Karpas-422 (cell line): ENCODE measurements at regions not wholly inside any gene's neighbourhood (a gene's known extent, or its start where the extent isn't known, plus 50 kb on each side); places are given as distances from the start of the nearest gene placed in this dataset.

Source experiments
- DNase-seq: peaks from one replicate; pipeline ENCODE4 v3.0.0-alpha.2; 2015
- H2AFZ ChIP-seq: fragments of 200-600 bp; sonication (generic); 2 replicates; pipeline ENCODE4 v1.6.1; 2014; ENCODE audit warnings: antibody characterized with exemption, low read length, mixed read lengths
- H3K27ac ChIP-seq: fragments of 200-600 bp; sonication (generic); 2 replicates; pipeline ENCODE4 v1.5.1; 2014; ENCODE audit warnings: mild to moderate bottlenecking, low read length, moderate library complexity
- H3K27me3 ChIP-seq: fragments of 200-600 bp; sonication (generic); 2 replicates; pipeline ENCODE4 v1.6.1; 2014; ENCODE audit warnings: low read length, mixed read lengths
- H3K36me3 ChIP-seq: fragments of 200-600 bp; sonication (generic); 2 replicates; pipeline ENCODE4 v1.6.1; 2014; ENCODE audit warnings: low read length, mixed read lengths; ENCODE audit not compliant: insufficient read depth
- H3K4me1 ChIP-seq: fragments of 200-600 bp; sonication (generic); 2 replicates; pipeline ENCODE4 v1.6.1; 2014; ENCODE audit warnings: mild to moderate bottlenecking, low read length, mixed read lengths
- H3K4me2 ChIP-seq: fragments of 200-600 bp; sonication (generic); 2 replicates; pipeline ENCODE4 v1.6.1; 2014; ENCODE audit warnings: low read length, low read depth, mild to moderate bottlenecking; ENCODE audit not compliant: poor library complexity, severe bottlenecking
- H3K4me3 ChIP-seq: fragments of 200-600 bp; sonication (generic); 2 replicates; pipeline ENCODE4 v1.5.1; 2014; ENCODE audit warnings: mild to moderate bottlenecking, antibody characterized with exemption, low read length, mixed read lengths
- H3K79me2 ChIP-seq: fragments of 200-600 bp; sonication (generic); 2 replicates; pipeline ENCODE4 v1.6.1; 2014; ENCODE audit warnings: mild to moderate bottlenecking, low read length, mixed read lengths
- H3K9ac ChIP-seq: fragments of 200-600 bp; sonication (generic); 2 replicates; pipeline ENCODE4 v1.6.0; 2014; ENCODE audit warnings: low read length
- H3K9me2 ChIP-seq: fragments of 200-600 bp; sonication (generic), shearing (Covaris generic); replicated peaks from 2 replicates; pipeline ENCODE4 v1.6.0; 2014; ENCODE audit warnings: mild to moderate bottlenecking, low read length, moderate library complexity; ENCODE audit not compliant: insufficient read depth
- H3K9me3 ChIP-seq: fragments of 300-700, 200-600 bp; sonication (generic); 2 replicates; pipeline ENCODE4 v1.6.1; 2014; ENCODE audit warnings: low read length, mixed read lengths
- H4K20me1 ChIP-seq: fragments of 200-600 bp; sonication (generic); 2 replicates; pipeline ENCODE4 v1.6.1; 2014; ENCODE audit warnings: mild to moderate bottlenecking, antibody characterized with exemption, low read length, low read depth; ENCODE audit not compliant: insufficient read depth

GRCh38 chr1:218591966-218592365, 246.8 kb downstream of the TGFB2 start:
- H3K9me3 ChIP-seq, result no peaks in the 10 kb centered on the region
- H3K27me3 ChIP-seq, result no peaks in the 10 kb centered on the region
- no peak overlapping the region for H2AFZ ChIP-seq
- no peak overlapping the region for H3K4me2 ChIP-seq
- no peaks in the 10 kb centered on the region for H4K20me1 ChIP-seq
- H3K4me3 ChIP-seq, result no peak overlapping the region
- no peaks in the 10 kb centered on the region for H3K36me3 ChIP-seq
- no peaks in the 10 kb centered on the region for H3K4me1 ChIP-seq
- no peak for DNase-seq
- no peaks in the 10 kb centered on the region for H3K79me2 ChIP-seq
- H3K9me2 ChIP-seq, result no peaks in the 10 kb centered on the region
- H3K27ac ChIP-seq, result no peak overlapping the region
- H3K9ac ChIP-seq, result no peak overlapping the region

DNA sequence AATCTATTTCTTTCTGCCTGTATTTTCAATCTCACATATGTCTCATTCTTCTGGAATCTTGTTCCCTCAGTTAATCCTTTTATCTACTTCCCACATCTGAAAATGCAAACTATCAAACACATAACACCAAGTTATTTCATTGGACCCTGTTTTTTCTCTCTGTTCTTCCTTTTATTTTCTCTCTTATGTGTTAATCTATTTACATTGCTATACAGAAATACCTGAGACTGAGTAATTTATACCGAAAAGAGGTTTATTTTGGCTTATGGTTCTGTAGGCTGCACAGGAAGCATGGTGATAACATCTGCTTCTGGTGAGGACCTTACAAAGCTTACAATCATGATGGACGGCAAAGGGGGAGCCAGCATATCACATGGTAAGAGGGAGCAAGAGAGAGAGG, 247.6 kb downstream of the TGFB2 start:
- H3K4me2 ChIP-seq, result no peak overlapping the region
- no peak overlapping the region for H3K4me3 ChIP-seq
- H3K9me2 ChIP-seq, result no peaks in the 10 kb centered on the region
- no peak overlapping the region for H2AFZ ChIP-seq
- H3K27ac ChIP-seq, result no peak overlapping the region
- no peaks in the 10 kb centered on the region for H3K9me3 ChIP-seq
- no peaks in the 10 kb centered on the region for H3K79me2 ChIP-seq
- no peak for DNase-seq
- H3K27me3 ChIP-seq, result no peaks in the 10 kb centered on the region
- H4K20me1 ChIP-seq, result no peaks in the 10 kb centered on the region
- H3K9ac ChIP-seq, result no peak overlapping the region
- H3K36me3 ChIP-seq, result no peaks in the 10 kb centered on the region
- no peaks in the 10 kb centered on the region for H3K4me1 ChIP-seq

DNA sequence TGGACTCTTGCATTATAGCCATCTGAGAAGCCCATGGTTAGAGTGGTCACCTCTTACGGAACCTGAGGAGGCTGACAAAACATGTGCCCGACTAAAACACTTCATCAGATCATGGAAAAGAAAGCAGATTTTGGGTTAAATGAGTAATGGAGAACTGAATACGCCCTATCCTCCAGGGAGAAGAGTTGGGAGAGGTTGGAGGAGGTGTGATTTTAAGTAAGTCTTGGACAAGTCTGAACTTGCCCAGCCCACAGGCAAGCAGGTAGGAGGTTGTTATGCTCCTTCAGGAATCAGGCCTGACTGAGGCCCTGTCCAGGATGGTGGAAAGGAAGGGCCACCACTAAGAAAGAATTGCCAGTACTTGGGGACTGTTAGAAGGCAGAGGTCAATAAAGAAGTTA, 255.8 kb downstream of the TGFB2 start:
- no peaks in the 10 kb centered on the region for H3K9me2 ChIP-seq
- no peak overlapping the region for H2AFZ ChIP-seq
- no peak overlapping the region for H3K4me2 ChIP-seq
- no peaks in the 10 kb centered on the region for H3K36me3 ChIP-seq
- no peak overlapping the region for H3K4me3 ChIP-seq
- no peak for DNase-seq
- H3K4me1 ChIP-seq, result no peaks in the 10 kb centered on the region
- no peaks in the 10 kb centered on the region for H3K27me3 ChIP-seq
- no peaks in the 10 kb centered on the region for H3K79me2 ChIP-seq
- no peak overlapping the region for H3K9ac ChIP-seq
- H3K9me3 ChIP-seq, result no peaks in the 10 kb centered on the region
- H4K20me1 ChIP-seq, result no peaks in the 10 kb centered on the region
- no peak overlapping the region for H3K27ac ChIP-seq

DNA sequence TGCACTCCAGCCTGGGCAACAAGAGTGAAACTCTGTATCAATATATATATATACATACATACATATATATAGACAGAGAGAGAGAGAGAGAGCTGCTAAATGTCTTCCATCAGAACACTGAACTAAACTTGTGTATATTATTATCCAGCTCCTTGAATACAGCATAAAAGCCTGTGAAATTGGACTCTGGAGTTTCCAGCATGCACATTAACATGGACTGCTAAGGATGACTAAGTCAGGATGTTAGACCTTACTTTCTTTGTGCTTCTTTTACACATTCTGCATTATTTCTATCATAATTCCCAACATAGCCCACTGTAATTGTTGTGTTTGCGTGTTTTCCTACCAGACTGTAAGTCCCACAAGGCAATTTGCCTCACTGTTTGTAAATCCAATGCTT, 259.1 kb downstream of the TGFB2 start:
- Histone ChIP-seq H3K9ac (no peak overlapping the region), H3K36me3 (no peaks in the 10 kb centered on the region), H3K27me3 (no peaks in the 10 kb centered on the region), H3K27ac (no peak overlapping the region), H3K9me2 (no peaks in the 10 kb centered on the region), H3K9me3 (no peaks in the 10 kb centered on the region), H2AFZ (no peak overlapping the region), H3K4me3 (no peak overlapping the region), H3K4me1 (no peaks in the 10 kb centered on the region), H3K79me2 (no peaks in the 10 kb centered on the region), H4K20me1 (no peaks in the 10 kb centered on the region), H3K4me2 (no peak overlapping the region)
- DNase-seq, result no peak

DNA sequence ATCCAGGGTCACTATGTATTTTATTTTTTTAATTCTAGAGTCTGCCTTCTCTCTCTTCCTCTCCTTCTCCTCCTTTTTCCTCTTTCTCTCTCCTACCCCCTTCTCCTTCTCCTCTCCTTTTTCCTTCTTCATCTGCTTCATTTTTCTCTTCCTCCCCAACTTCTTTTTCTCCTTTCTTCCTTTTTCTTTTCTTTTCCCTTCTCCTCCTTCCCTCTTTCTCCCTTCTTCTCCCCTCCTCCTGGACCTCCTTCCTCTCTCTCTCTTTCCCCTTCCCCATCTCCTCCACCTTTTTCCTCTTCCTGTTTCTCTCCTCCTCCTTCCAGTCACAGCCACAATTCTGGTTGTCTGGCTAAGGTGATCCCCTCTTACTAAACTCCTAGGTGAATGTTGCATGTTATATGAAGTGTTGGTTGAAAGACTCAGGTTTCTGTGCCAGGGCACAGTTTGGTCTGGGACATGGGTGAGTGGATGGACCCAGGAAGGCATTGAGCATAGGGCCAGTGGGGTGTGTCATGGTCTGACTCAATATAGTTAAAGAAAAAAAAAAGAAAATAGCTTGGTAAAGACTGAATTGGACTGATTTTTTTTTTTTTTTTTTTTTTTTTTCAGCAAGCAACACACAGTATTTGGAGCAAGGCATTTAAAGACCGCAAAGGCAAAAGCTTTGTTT, 266.9 kb downstream of the TGFB2 start:
- H3K27me3 ChIP-seq, result no peaks in the 10 kb centered on the region; the same call in 1 of the 2 replicates
- H4K20me1 ChIP-seq, result no peaks in the 10 kb centered on the region
- no peak for DNase-seq
- no peak overlapping the region for H3K9ac ChIP-seq
- no peaks in the 10 kb centered on the region for H3K9me3 ChIP-seq
- H3K4me3 ChIP-seq, result no peak overlapping the region
- H3K4me1 ChIP-seq, result no peaks in the 10 kb centered on the region
- H3K4me2 ChIP-seq, result no peak overlapping the region
- no peaks in the 10 kb centered on the region for H3K9me2 ChIP-seq
- H3K27ac ChIP-seq, result no peak overlapping the region
- no peaks in the 10 kb centered on the region for H3K79me2 ChIP-seq
- H3K36me3 ChIP-seq, result no peaks in the 10 kb centered on the region
- H2AFZ ChIP-seq, result no peak overlapping the region

DNA sequence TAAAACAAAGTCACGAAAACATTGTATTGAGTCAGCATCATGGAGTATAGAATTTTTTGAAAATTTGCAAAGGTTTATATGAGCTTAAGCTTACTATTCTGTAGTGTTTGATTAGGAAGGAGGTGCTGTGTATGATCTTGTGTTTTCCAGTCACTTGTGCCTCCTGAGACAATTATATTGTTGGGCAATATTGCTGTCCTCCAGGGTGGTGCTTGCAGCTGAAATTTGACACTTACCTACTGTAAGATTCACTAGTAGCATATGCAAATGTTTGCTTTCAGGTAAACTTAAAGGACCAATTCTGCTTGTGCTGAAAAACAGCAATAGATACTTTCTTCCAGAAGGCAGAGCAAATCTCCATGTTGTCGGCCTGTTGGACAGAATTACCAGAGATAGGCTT, 268.0 kb downstream of the TGFB2 start:
- Histone ChIP-seq H3K27ac (no peak overlapping the region), H2AFZ (no peak overlapping the region), H3K9me2 (no peaks in the 10 kb centered on the region), H3K36me3 (no peaks in the 10 kb centered on the region), H4K20me1 (no peaks in the 10 kb centered on the region), H3K4me3 (no peak overlapping the region), H3K9ac (no peak overlapping the region), H3K4me2 (no peak overlapping the region), H3K27me3 (no peaks in the 10 kb centered on the region; the same call in 1 of the 2 replicates), H3K9me3 (no peaks in the 10 kb centered on the region), H3K79me2 (no peaks in the 10 kb centered on the region), H3K4me1 (no peaks in the 10 kb centered on the region)
- DNase-seq, result no peak

DNA sequence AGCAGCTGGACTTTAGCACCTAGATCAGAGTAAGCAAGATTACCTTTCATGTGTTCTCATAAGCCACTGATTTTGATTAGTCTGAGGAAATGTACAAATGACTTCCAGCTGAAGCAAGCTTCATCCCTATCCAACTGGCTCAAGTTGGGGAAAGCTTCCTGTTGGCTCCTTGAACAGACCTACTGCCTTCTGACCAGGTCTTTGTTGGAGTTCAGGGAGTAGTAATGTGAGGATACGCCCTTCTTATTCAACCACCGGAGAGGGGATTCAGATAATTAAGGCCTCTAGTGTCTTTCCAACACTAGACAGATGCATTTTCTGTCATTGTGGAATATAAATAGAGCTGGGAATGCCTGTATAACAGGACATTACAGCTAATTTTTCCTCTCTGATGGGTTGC, 268.9 kb downstream of the TGFB2 start:
- no peaks in the 10 kb centered on the region for H4K20me1 ChIP-seq
- no peak overlapping the region for H2AFZ ChIP-seq
- H3K9me3 ChIP-seq, result no peaks in the 10 kb centered on the region
- H3K9me2 ChIP-seq, result no peaks in the 10 kb centered on the region
- no peak overlapping the region for H3K27ac ChIP-seq
- H3K4me3 ChIP-seq, result no peak overlapping the region
- no peak for DNase-seq
- H3K9ac ChIP-seq, result no peak overlapping the region
- no peak overlapping the region for H3K4me2 ChIP-seq
- H3K79me2 ChIP-seq, result no peaks in the 10 kb centered on the region
- no peaks in the 10 kb centered on the region for H3K4me1 ChIP-seq
- H3K36me3 ChIP-seq, result no peaks in the 10 kb centered on the region
- no peaks in the 10 kb centered on the region; the same call in 1 of the 2 replicates for H3K27me3 ChIP-seq

GRCh38 chr1:218616681-218617080, 271.5 kb downstream of the TGFB2 start:
- no peak for DNase-seq
- no peaks in the 10 kb centered on the region for H3K9me2 ChIP-seq
- H3K27ac ChIP-seq, result no peak overlapping the region
- no peak overlapping the region for H3K4me2 ChIP-seq
- no peaks in the 10 kb centered on the region for H4K20me1 ChIP-seq
- no peaks in the 10 kb centered on the region for H3K36me3 ChIP-seq
- H3K9ac ChIP-seq, result no peak overlapping the region
- no peaks in the 10 kb centered on the region for H3K9me3 ChIP-seq
- no peaks in the 10 kb centered on the region; the same call in 1 of the 2 replicates for H3K27me3 ChIP-seq
- no peak overlapping the region for H3K4me3 ChIP-seq
- no peaks in the 10 kb centered on the region for H3K79me2 ChIP-seq
- H3K4me1 ChIP-seq, result no peaks in the 10 kb centered on the region
- H2AFZ ChIP-seq, result no peak overlapping the region
